ENCODE measurements at regions not wholly inside any gene's neighbourhood (a gene's known extent, or its start where the extent isn't known, plus 50 kb on each side); places are given as distances from the start of the nearest gene placed in this dataset.
"Not testable (repeated sequence)": the region's sequence is repeated elsewhere in the genome, so short reads cannot be mapped to it uniquely, and the experiment has no call there.

GRCh38 chr4:23533859-23534258 is 356.0 kb downstream of the PPARGC1A start:
- DNase-seq (ENCODE audit: low spot score) = no peak

GRCh38 chr4:23516716-23517115 is 373.1 kb downstream of the PPARGC1A start:
- no peak for DNase-seq (ENCODE audit: low spot score)

- no peak for DNase-seq (ENCODE audit: low spot score)
Observed at GRCh38 chr4:23504083-23504482, 385.8 kb downstream of the PPARGC1A start.

GRCh38 chr4:23500894-23501449 is 388.9 kb downstream of the PPARGC1A start:
- DNase-seq (ENCODE audit: low spot score) = no peak

GRCh38 chr4:23485801-23486200 is 404.0 kb downstream of the PPARGC1A start:
- no peak for DNase-seq (ENCODE audit: low spot score)

GRCh38 chr4:23484689-23485088 is 405.2 kb downstream of the PPARGC1A start:
- DNase-seq (ENCODE audit: low spot score) = no peak

- no peak for DNase-seq (ENCODE audit: low spot score)
Observed at GRCh38 chr4:23483320-23483960, 406.4 kb downstream of the PPARGC1A start.

- no peak for DNase-seq (ENCODE audit: low spot score)
Observed at GRCh38 chr4:23481566-23481965, 408.3 kb downstream of the PPARGC1A start.

- DNase-seq (ENCODE audit: low spot score) = no peak
Observed at GRCh38 chr4:23477905-23478304, 411.9 kb downstream of the PPARGC1A start.

GRCh38 chr4:23476515-23477090 is 413.2 kb downstream of the PPARGC1A start:
- no peak for DNase-seq (ENCODE audit: low spot score)

- no peak for DNase-seq (ENCODE audit: low spot score)
Observed at GRCh38 chr4:23463071-23463470, 426.8 kb downstream of the PPARGC1A start.

GRCh38 chr4:23458054-23458453 is 431.8 kb downstream of the PPARGC1A start:
- DNase-seq (ENCODE audit: low spot score) = no peak

GRCh38 chr4:23456864-23457263 is 433.0 kb downstream of the PPARGC1A start:
- no peak for DNase-seq (ENCODE audit: low spot score)

- DNase-seq (ENCODE audit: low spot score) = no peak
Observed at GRCh38 chr4:23455456-23456158, 434.2 kb downstream of the PPARGC1A start.

GRCh38 chr4:23441530-23442069 is 448.2 kb downstream of the PPARGC1A start:
- no peak for DNase-seq (ENCODE audit: low spot score)

GRCh38 chr4:23438764-23439163 is 451.1 kb downstream of the PPARGC1A start:
- no peak for DNase-seq (ENCODE audit: low spot score)

- no peak for DNase-seq (ENCODE audit: low spot score)
Observed at GRCh38 chr4:23429497-23429896, 460.4 kb downstream of the PPARGC1A start.

- DNase-seq (ENCODE audit: low spot score) = no peak
Observed at GRCh38 chr4:23425570-23425969, 464.3 kb downstream of the PPARGC1A start.

- DNase-seq (ENCODE audit: low spot score) = no peak
Observed at GRCh38 chr4:23423540-23423939, 466.3 kb downstream of the PPARGC1A start.

- DNase-seq (ENCODE audit: low spot score) = no peak
Observed at GRCh38 chr4:23422878-23423277, 467.0 kb downstream of the PPARGC1A start.

GRCh38 chr4:23413631-23414030 is 476.2 kb downstream of the PPARGC1A start:
- DNase-seq (ENCODE audit: low spot score) = no peak

- DNase-seq (ENCODE audit: low spot score) = no peak
Observed at GRCh38 chr4:23412701-23413100, 477.1 kb downstream of the PPARGC1A start.

GRCh38 chr4:23408913-23409312 is 480.9 kb downstream of the PPARGC1A start:
- DNase-seq (ENCODE audit: low spot score) = not testable (repeated sequence)

Data from AG08396 (cell line).